SHP77 (cell line): ENCODE measurements at regions not wholly inside any gene's neighbourhood (a gene's known extent, or its start where the extent isn't known, plus 50 kb on each side); places are given as distances from the start of the nearest gene placed in this dataset.

Source experiments
- DNase-seq, 2 experiments: peaks; one replicate each; lab custom pipeline; 2025; lab: John Stamatoyannopoulos, UW

- DNase-seq: no peak
These were observed 68.3 kb upstream of the OTOS start for GRCh38 chr2:240208631-240209211.

- DNase-seq: no peak
These were observed 69.0 kb upstream of the OTOS start for GRCh38 chr2:240209493-240209892.

GRCh38 chr2:240210198-240210965 lies 69.9 kb upstream of the OTOS start:
- DNase-seq: no peak

- DNase-seq: no peak
These were observed 70.6 kb upstream of the OTOS start for GRCh38 chr2:240211096-240211495.

GRCh38 chr2:240211598-240212424 lies 71.4 kb upstream of the OTOS start:
- DNase-seq: no peak

GRCh38 chr2:240212425-240213225 lies 72.2 kb upstream of the OTOS start:
- no peak for DNase-seq

GRCh38 chr2:240213226-240213475 lies 72.7 kb upstream of the OTOS start:
- DNase-seq: no peak

- DNase-seq: no peak
These were observed 73.3 kb upstream of the OTOS start for GRCh38 chr2:240213476-240214421.

GRCh38 chr2:240214790-240215675 lies 74.6 kb upstream of the OTOS start:
- DNase-seq: no peak

GRCh38 chr2:240215676-240216051 lies 75.2 kb upstream of the OTOS start:
- no peak for DNase-seq

- no peak for DNase-seq
These were observed 75.7 kb upstream of the OTOS start for GRCh38 chr2:240216167-240216566.

- DNase-seq: no peak
These were observed 77.2 kb upstream of the OTOS start for GRCh38 chr2:240217431-240218301.

GRCh38 chr2:240219208-240219890 lies 78.9 kb upstream of the OTOS start:
- no peak for DNase-seq

GRCh38 chr2:240220371-240220770 lies 79.9 kb upstream of the OTOS start:
- DNase-seq: no peak

GRCh38 chr2:240223631-240224030 lies 83.2 kb upstream of the OTOS start:
- no peak for DNase-seq

- DNase-seq: no peak
These were observed 84.2 kb upstream of the OTOS start for GRCh38 chr2:240224676-240225075.

- DNase-seq: no peak
These were observed 84.7 kb upstream of the OTOS start for GRCh38 chr2:240225131-240225530.

- no peak for DNase-seq
These were observed 85.4 kb upstream of the OTOS start for GRCh38 chr2:240225660-240226475.
